ENCODE measurements at regions not wholly inside any gene's neighbourhood (a gene's known extent, or its start where the extent isn't known, plus 50 kb on each side); places are given as distances from the start of the nearest gene placed in this dataset.

DNA sequence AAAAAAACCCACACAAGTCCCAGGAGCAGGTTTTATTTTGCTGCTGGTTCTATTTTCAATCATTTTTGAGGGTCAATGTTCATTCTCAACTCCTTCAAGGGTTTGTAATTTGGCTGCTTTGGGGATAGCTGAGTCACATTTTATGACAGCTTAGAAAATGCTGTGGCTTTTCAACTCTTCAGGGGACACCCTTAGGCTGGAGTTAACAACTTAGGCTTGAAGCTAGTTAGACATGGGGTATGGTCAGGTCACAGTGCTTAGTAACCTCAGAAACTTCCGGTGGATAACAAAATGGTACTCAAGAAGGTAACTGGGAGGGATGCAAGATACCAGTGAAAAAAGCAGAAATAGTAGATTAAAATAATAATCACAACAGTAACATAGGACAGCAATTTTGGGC, 308.8 kb downstream of the HHIPL2 start:
- Histone ChIP-seq H3K4me3 (ENCODE audit: low read length) (no peak overlapping the region), H3K36me3 (ENCODE audit: control insufficient read depth, low read length) (no peaks in the 10 kb centered on the region), H3F3A (ENCODE audit: control insufficient read depth, insufficient read depth) (no peaks in the 10 kb centered on the region), H3K4me1 (ENCODE audit: control insufficient read depth, low read length) (no peaks in the 10 kb centered on the region), H3K9me2 (replicated peaks; ENCODE audit: control insufficient read depth, low read length) (no peaks in the 10 kb centered on the region; the same call in 1 of the 2 replicates), H3K4me2 (ENCODE audit: low read length) (no peak overlapping the region), H3K27ac (ENCODE audit: low read depth, low read length) (no peak overlapping the region), H3K27me3 (ENCODE audit: control insufficient read depth, low read length) (no peaks in the 10 kb centered on the region), H3K79me2 (ENCODE audit: control insufficient read depth, low read length) (no peaks in the 10 kb centered on the region), H3K9me3 (ENCODE audit: control insufficient read depth, insufficient read depth, low read length) (no peaks in the 10 kb centered on the region), H4K20me1 (ENCODE audit: control insufficient read depth, insufficient read depth, low read depth, low read length) (no peaks in the 10 kb centered on the region)
- TF ChIP-seq CTCF (IDR thresholded peaks at IDR 0.05; ENCODE audit: low read depth, low read length, poor library complexity, severe bottlenecking), result no peak
- no peak for TF ChIP-seq EZH2phosphoT487 (IDR thresholded peaks at IDR 0.05; ENCODE audit: borderline replicate concordance, low read length)

- Histone ChIP-seq H3K27me3 (ENCODE audit: control insufficient read depth, low read length) (no peaks in the 10 kb centered on the region), H3K27ac (ENCODE audit: low read depth, low read length) (no peak overlapping the region), H3K4me3 (ENCODE audit: low read length) (no peak overlapping the region), H3K79me2 (ENCODE audit: control insufficient read depth, low read length) (no peaks in the 10 kb centered on the region), H3K9me3 (ENCODE audit: control insufficient read depth, insufficient read depth, low read length) (no peaks in the 10 kb centered on the region), H3K36me3 (ENCODE audit: control insufficient read depth, low read length) (no peaks in the 10 kb centered on the region), H3K4me1 (ENCODE audit: control insufficient read depth, low read length) (no peaks in the 10 kb centered on the region), H3K4me2 (ENCODE audit: low read length) (no peak overlapping the region), H3K9me2 (replicated peaks; ENCODE audit: control insufficient read depth, low read length) (no peaks in the 10 kb centered on the region; the same call in 1 of the 2 replicates), H4K20me1 (ENCODE audit: control insufficient read depth, insufficient read depth, low read depth, low read length) (no peaks in the 10 kb centered on the region), H3F3A (ENCODE audit: control insufficient read depth, insufficient read depth) (no peaks in the 10 kb centered on the region)
- TF ChIP-seq EZH2phosphoT487 (IDR thresholded peaks at IDR 0.05; ENCODE audit: borderline replicate concordance, low read length) (no peak), CTCF (IDR thresholded peaks at IDR 0.05; ENCODE audit: low read depth, low read length, poor library complexity, severe bottlenecking) (no peak)
Observed at GRCh38 chr1:222234351-222234750, 313.6 kb downstream of the HHIPL2 start.

- no peaks in the 10 kb centered on the region for H3K9me3 ChIP-seq (ENCODE audit: control insufficient read depth, insufficient read depth, low read length)
- no peaks in the 10 kb centered on the region for H3K4me1 ChIP-seq (ENCODE audit: control insufficient read depth, low read length)
Observed at GRCh38 chr1:222233444-222234158, 314.3 kb downstream of the HHIPL2 start.

More at GRCh38 chr1:222233444-222234158, 314.3 kb downstream of the HHIPL2 start:
- TF ChIP-seq CTCF (IDR thresholded peaks at IDR 0.05; ENCODE audit: low read depth, low read length, poor library complexity, severe bottlenecking) (no peak), EZH2phosphoT487 (IDR thresholded peaks at IDR 0.05; ENCODE audit: borderline replicate concordance, low read length) (no peak)
- Histone ChIP-seq H3K27ac (ENCODE audit: low read depth, low read length) (no peak overlapping the region), H3F3A (ENCODE audit: control insufficient read depth, insufficient read depth) (no peaks in the 10 kb centered on the region), H3K4me3 (ENCODE audit: low read length) (no peak overlapping the region), H3K27me3 (ENCODE audit: control insufficient read depth, low read length) (no peaks in the 10 kb centered on the region), H3K36me3 (ENCODE audit: control insufficient read depth, low read length) (no peaks in the 10 kb centered on the region), H3K9me2 (replicated peaks; ENCODE audit: control insufficient read depth, low read length) (no peaks in the 10 kb centered on the region), H3K79me2 (ENCODE audit: control insufficient read depth, low read length) (no peaks in the 10 kb centered on the region), H3K4me2 (ENCODE audit: low read length) (no peak overlapping the region), H4K20me1 (ENCODE audit: control insufficient read depth, insufficient read depth, low read depth, low read length) (no peaks in the 10 kb centered on the region)
